Esophagus squamous epithelium (tissue), 5 donors: ENCODE measurements at regions not wholly inside any gene's neighbourhood (a gene's known extent, or its start where the extent isn't known, plus 50 kb on each side); places are given as distances from the start of the nearest gene placed in this dataset.
A peak's percentile ranks its signal among the peaks of the same experiment; 100 is the strongest.

ENCODE experiments used
- DNase-seq: peaks from one replicate; lab custom pipeline; 2025; lab: John Stamatoyannopoulos, UW
- H3K27ac ChIP-seq, 4 donors: fragments of 200-600 bp; sonication (generic); one replicate each; pipeline ENCODE4 v1.5.1; 2016 to 2019; ENCODE audit warnings: mild to moderate bottlenecking in 1 of 4
- H3K27me3 ChIP-seq, 4 donors: fragments of 200-600 bp; sonication (generic); 1 replicate in 3 of 4; 2 replicates in 1 of 4; pipeline versions ENCODE4 v1.5.1 to v1.6.0; 2017 to 2021; ENCODE audit warnings: antibody characterized with exemption in 1 of 4
- H3K36me3 ChIP-seq, 3 donors: fragments of 200-600 bp; sonication (generic); one replicate each; pipeline ENCODE4 v1.5.1; 2016 to 2019
- H3K4me1 ChIP-seq, 3 donors: fragments of 200-600 bp; sonication (generic); one replicate each; pipeline ENCODE4 v1.5.1; 2017 to 2019
- H3K4me3 ChIP-seq, 4 donors: fragments of 200-600 bp; sonication (generic); 1 replicate in 3 of 4; 2 replicates in 1 of 4; pipeline ENCODE4 v1.5.1; 2016 to 2019; ENCODE audit warnings: mild to moderate bottlenecking in 2 of 4, moderate library complexity in 1 of 4
- H3K9me3 ChIP-seq, 3 donors: fragments of 200-600 bp; sonication (generic); one replicate each; pipeline ENCODE4 v1.5.1; 2016 to 2019
- CTCF ChIP-seq, 6 experiments: fragments of 450-650 bp in 4 of 6; fragments of 200-600 bp in 2 of 6; sonication (generic) in 2 of 6; IDR thresholded peaks; one replicate each; pipeline ENCODE4 v1.5.1; 2016 to 2019; ENCODE audit warnings: antibody characterized with exemption in 6 of 6, mild to moderate bottlenecking in 4 of 6, moderate library complexity in 4 of 6
- POLR2A ChIP-seq, 4 donors: fragments of 450-650 bp; IDR thresholded peaks; one replicate each; pipeline ENCODE4 v1.6.1; 2017; ENCODE audit warnings: antibody characterized with exemption in 4 of 4, mild to moderate bottlenecking in 4 of 4, moderate library complexity in 3 of 4
- whole genome bisulfite sequencing, 2 donors: methylation state at CpG; one replicate each; pipeline ENCODE4 v1.1.5; 2018; 5-methylcytosine and 5-hydroxymethylcytosine counted together
- intact Hi-C: fragments of 100-400 bp; cut with DNase I; formaldehyde crosslinking; loops from one replicate; pipeline ENCODE4 v1.15.0; 2022
- donor health status: DM: yes; HTN: yes; CAD: no.

GRCh38 chr1:67522793-67523192, 92.6 kb upstream of the SERBP1 start:
- Histone ChIP-seq H3K9me3 (no peaks in the 10 kb centered on the region), H3K27ac (no peak overlapping the region), H3K4me1 (peaks cover 6 to 31% (median 9%) of the 10 kb centered on the region in 3 donors), H3K4me3 (no peak overlapping the region), H3K27me3 (no peaks in the 10 kb centered on the region), H3K36me3 (no peaks in the 10 kb centered on the region)
- TF ChIP-seq POLR2A (IDR thresholded peaks at IDR 0.05) (no peak), CTCF (IDR thresholded peaks at IDR 0.05) (no peak)
- DNase-seq, result no peak
- intact Hi-C loops, result no loop called here
- 95 to 96% methylated on average over 4 of the region's 4 CpGs for WGBS, 2 donors

GRCh38 chr1:67524143-67525052, 94.2 kb upstream of the SERBP1 start:
- no peak for DNase-seq
- Histone ChIP-seq H3K27me3 (no peaks in the 10 kb centered on the region), H3K27ac (peak overlapping the region; percentile 59 to 82 (median 70)), H3K4me3 (no peak overlapping the region), H3K36me3 (no peaks in the 10 kb centered on the region), H3K9me3 (no peaks in the 10 kb centered on the region), H3K4me1 (peaks cover 6 to 31% (median 9%) of the 10 kb centered on the region in 3 donors)
- intact Hi-C loops, result no loop called here
- TF ChIP-seq CTCF (IDR thresholded peaks at IDR 0.05) (peak in 3 of 6 experiments; percentile 5 to 56 (median 28)), POLR2A (IDR thresholded peaks at IDR 0.05) (no peak)
- WGBS, 2 donors, result 43% methylated on average over 7 of the region's 7 CpGs

GRCh38 chr1:67525053-67525760, 95.0 kb upstream of the SERBP1 start:
- Histone ChIP-seq H3K27me3 (no peaks in the 10 kb centered on the region), H3K4me1 (peaks cover 6 to 34% (median 9%) of the 10 kb centered on the region in 3 donors), H3K27ac (peak overlapping the region; percentile 59 to 82 (median 70)), H3K9me3 (no peaks in the 10 kb centered on the region), H3K36me3 (no peaks in the 10 kb centered on the region), H3K4me3 (no peak overlapping the region)
- intact Hi-C loops, result no loop called here
- no peak for TF ChIP-seq CTCF (IDR thresholded peaks at IDR 0.05)
- TF ChIP-seq POLR2A (IDR thresholded peaks at IDR 0.05), result no peak
- no peak for DNase-seq
- 78 to 79% methylated on average over 2 of the region's 2 CpGs for WGBS, 2 donors

GRCh38 chr1:67528141-67528540, 97.9 kb upstream of the SERBP1 start:
- intact Hi-C loops, result no loop called here
- DNase-seq, result no peak
- 78 to 89% methylated on average over 4 of the region's 4 CpGs for WGBS, 2 donors
- TF ChIP-seq CTCF (IDR thresholded peaks at IDR 0.05) (no peak), POLR2A (IDR thresholded peaks at IDR 0.05) (no peak)
- Histone ChIP-seq H3K36me3 (no peaks in the 10 kb centered on the region), H3K4me1 (peaks cover 5 to 43% (median 6%) of the 10 kb centered on the region in 3 donors), H3K27ac (no peak overlapping the region), H3K9me3 (no peaks in the 10 kb centered on the region), H3K4me3 (no peak overlapping the region), H3K27me3 (no peaks in the 10 kb centered on the region)

GRCh38 chr1:67530071-67530470, 99.9 kb upstream of the SERBP1 start:
- no peak overlapping the region for H3K4me3 ChIP-seq
- no peaks in the 10 kb centered on the region for H3K9me3 ChIP-seq
- TF ChIP-seq POLR2A (IDR thresholded peaks at IDR 0.05) (no peak), CTCF (IDR thresholded peaks at IDR 0.05) (no peak)
- H3K36me3 ChIP-seq, result no peaks in the 10 kb centered on the region
- intact Hi-C loops, result loop anchor here (5.0 kb wide), 1 partner anchor 227 kb away; no protein-coding TSS in a partner anchor
- H3K27me3 ChIP-seq, result no peaks in the 10 kb centered on the region
- peaks cover 0 to 29% (median 0%) of the 10 kb centered on the region in 3 donors for H3K4me1 ChIP-seq
- no peak for DNase-seq
- H3K27ac ChIP-seq, result peak overlapping the region in 3 of 4 donors; percentile 61 to 69 (median 64)
